HepG2 (cell line): ENCODE measurements at regions not wholly inside any gene's neighbourhood (a gene's known extent, or its start where the extent isn't known, plus 50 kb on each side); places are given as distances from the start of the nearest gene placed in this dataset.
A peak's percentile ranks its signal among the peaks of the same experiment; 100 is the strongest.

Source experiments
- ATAC-seq: fragments of 200-7000 bp; cut with Tn5 transposase; 3 replicates; pipeline ENCODE4 v1.9.1; 2020; ENCODE audit warnings: mild to moderate bottlenecking, moderate library complexity
- BruUV-seq: library from RNA; stranded (reverse); fragments of 400-500 nt; replicated peaks from 2 replicates; lab custom pipeline; 2021; lab: Mats Ljungman, UMichigan
- CTCF ChIA-PET: fragments of 300-600 bp; formaldehyde crosslinking; extraction: SDS; loops from one replicate; lab custom pipeline; 2021; ENCODE audit warnings: low total read pairs, inconsistent platforms, low intra/inter-chr PET ratio; lab: Yijun Ruan, JAX
- POLR2A ChIA-PET: fragments of 350-600 bp; sonication (Branson Sonifier 250); formaldehyde crosslinking; loops from one replicate; lab custom pipeline; 2020; ENCODE audit warnings: antibody characterized with exemption, inconsistent platforms; lab: Yijun Ruan, JAX
- DNase-seq: peaks from one replicate; pipeline ENCODE4 v3.0.0-alpha.2; 2015; ENCODE audit warnings: low spot score
- FAIRE-seq: peaks from 3 replicates; lab custom pipeline; 2011; peaks lifted over from hg19 to GRCh38; lab: Jason Lieb, UNC
- H2AFZ ChIP-seq: one replicate; pipeline ENCODE4 v1.6.1; 2011; ENCODE audit warnings: low read length, inconsistent platforms
- H3K27ac ChIP-seq: fragments of 300-600 bp; 3 replicates; pipeline ENCODE4 v1.8.0; 2011; ENCODE audit warnings: mixed run types, mild to moderate bottlenecking, mixed read lengths, low read length, inconsistent platforms; ENCODE audit not compliant: insufficient read depth; ENCODE audit errors: extremely low read length
- H3K27me3 ChIP-seq, 2 experiments: fragments of 200-600 bp in 1 of 2; 2 replicates in 1 of 2; 3 replicates in 1 of 2; pipeline versions ENCODE4 v1.6.0 to v1.8.0; 2011; ENCODE audit warnings: low read length in 2 of 2, mild to moderate bottlenecking in 2 of 2, moderate library complexity in 2 of 2, inconsistent platforms in 1 of 2; ENCODE audit not compliant: insufficient read depth in 2 of 2, control insufficient read depth in 1 of 2
- H3K36me3 ChIP-seq, 2 experiments: fragments of 200-600 bp in 1 of 2; replicated peaks in 1 of 2; 2 replicates in 1 of 2; 3 replicates in 1 of 2; pipeline versions ENCODE4 v1.5.1 to v1.8.0; 2011; ENCODE audit warnings: low read length in 2 of 2, inconsistent platforms in 1 of 2; ENCODE audit not compliant: insufficient read depth in 2 of 2, control insufficient read depth in 1 of 2
- H3K4me1 ChIP-seq: 2 replicates; pipeline ENCODE4 v1.5.1; 2012; ENCODE audit warnings: low read length, inconsistent platforms; ENCODE audit not compliant: insufficient read depth
- H3K4me2 ChIP-seq: 2 replicates; pipeline ENCODE4 v1.6.0; 2011; ENCODE audit warnings: low read depth, low read length, inconsistent platforms
- H3K4me3 ChIP-seq, 3 experiments: fragments of 200-600 bp in 1 of 3; sonication (generic), shearing (Covaris generic) in 1 of 3; replicated peaks in 1 of 3; 2 replicates each; pipeline ENCODE4 v1.5.1; 2011 to 2016; ENCODE audit warnings: low read length in 3 of 3, inconsistent platforms in 2 of 3, low read depth in 2 of 3, mild to moderate bottlenecking in 2 of 3, control low read depth in 1 of 3, mixed read lengths in 1 of 3; ENCODE audit not compliant: insufficient read depth in 1 of 3
- H3K79me2 ChIP-seq: one replicate; pipeline ENCODE4 v1.6.1; 2011; ENCODE audit warnings: low read length, inconsistent platforms; ENCODE audit not compliant: insufficient read depth
- H3K9ac ChIP-seq: 2 replicates; pipeline ENCODE4 v1.6.0; 2011; ENCODE audit warnings: mild to moderate bottlenecking, low read depth, low read length, inconsistent platforms; ENCODE audit not compliant: insufficient read depth
- H3K9me3 ChIP-seq: 2 replicates; pipeline ENCODE4 v1.5.1; 2012; ENCODE audit warnings: mild to moderate bottlenecking, low read length
- H4K20me1 ChIP-seq: 2 replicates; pipeline ENCODE4 v1.6.0; 2011; ENCODE audit warnings: inconsistent platforms, mild to moderate bottlenecking, low read length, moderate library complexity; ENCODE audit not compliant: insufficient read depth
- ATF7 ChIP-seq, 2 experiments: fragments of 450-650 bp in 1 of 2; sonication (generic) in 1 of 2; formaldehyde crosslinking in 1 of 2; IDR thresholded peaks; 2 replicates each; pipeline versions ENCODE4 v1.4.0 to v1.6.1; 2016 to 2020; ENCODE audit warnings: antibody characterized with exemption in 1 of 2, mild to moderate bottlenecking in 1 of 2, missing genetic modification reagents in 1 of 2
- CREB1 ChIP-seq, 2 experiments: fragments of 450-650 bp in 1 of 2; IDR thresholded peaks; 2 replicates each; pipeline ENCODE4 v1.6.1; 2016 to 2017; ENCODE audit warnings: control low read depth in 1 of 2, mild to moderate bottlenecking in 1 of 2, missing compliant biosample characterization in 1 of 2, missing genetic modification characterization in 1 of 2
- DMTF1 ChIP-seq: sonication (generic); formaldehyde crosslinking; IDR thresholded peaks from 2 replicates; pipeline ENCODE4 v1.4.0; 2020; ENCODE audit warnings: mild to moderate bottlenecking, missing genetic modification reagents
- MYNN ChIP-seq: sonication (generic); formaldehyde crosslinking; IDR thresholded peaks from 2 replicates; pipeline ENCODE4 v1.4.0; 2020; ENCODE audit warnings: mild to moderate bottlenecking, low read depth, missing genetic modification reagents
- RFX3 ChIP-seq: IDR thresholded peaks from 2 replicates; pipeline ENCODE4 v1.6.1; 2016; ENCODE audit warnings: missing biosample characterization, missing genetic modification reagents
- SNAPC5 ChIP-seq: sonication (generic); formaldehyde crosslinking; IDR thresholded peaks from 2 replicates; pipeline ENCODE4 v1.8.1; 2023; ENCODE audit warnings: mild to moderate bottlenecking, missing genetic modification reagents, borderline replicate concordance
- SRY ChIP-seq: sonication (generic); formaldehyde crosslinking; IDR thresholded peaks from 2 replicates; pipeline ENCODE4 v1.8.0; 2022; ENCODE audit warnings: mild to moderate bottlenecking, missing genetic modification reagents
- TRAFD1 ChIP-seq: sonication (generic); formaldehyde crosslinking; IDR thresholded peaks from 2 replicates; pipeline ENCODE4 v1.5.1; 2020; ENCODE audit warnings: missing genetic modification reagents, mild to moderate bottlenecking, borderline replicate concordance
- ZMYM4 ChIP-seq: sonication (generic); formaldehyde crosslinking; IDR thresholded peaks from 2 replicates; pipeline ENCODE4 v1.8.1; 2023; ENCODE audit warnings: mild to moderate bottlenecking, missing genetic modification reagents
- ZNF354B ChIP-seq: sonication (generic); formaldehyde crosslinking; IDR thresholded peaks from 2 replicates; pipeline ENCODE4 v1.8.0; 2022; ENCODE audit warnings: mild to moderate bottlenecking, missing genetic modification reagents
- ZNF383 ChIP-seq: sonication (generic); formaldehyde crosslinking; IDR thresholded peaks from 2 replicates; pipeline ENCODE4 v1.4.0; 2020; ENCODE audit warnings: missing genetic modification reagents, mild to moderate bottlenecking, borderline replicate concordance
- ZNF543 ChIP-seq: sonication (generic); formaldehyde crosslinking; IDR thresholded peaks from 2 replicates; pipeline ENCODE4 v1.4.0; 2020; ENCODE audit warnings: mild to moderate bottlenecking, missing genetic modification reagents
- WGBS: methylation state at CpG from one replicate; pipeline ENCODE4 v1.1.6; 2017; ENCODE audit warnings: low lambda C conversion rate; 5-methylcytosine and 5-hydroxymethylcytosine counted together
- in situ Hi-C: cut with HindIII; loops from 2 replicates; pipeline ENCODE4 v1.10.0; 2017; ENCODE audit warnings: low pct_unique_long_range_greater_than_20kb; ENCODE audit not compliant: extremely low pct_ligation_motif_present
- intact Hi-C: fragments of 100-400 bp; cut with micrococcal nuclease; formaldehyde crosslinking; loops from one replicate; pipeline ENCODE4 v1.10.0; 2022; ENCODE audit not compliant: unreplicated experiment

GRCh38 chr18:4587204-4587603 is 132.1 kb upstream of the DLGAP1 start (continued):
- TF ChIP-seq DMTF1 (CRISPR knock-in tag) = no peak
- TF ChIP-seq RFX3 = no peak
- no peak for TF ChIP-seq ZNF543 (CRISPR knock-in tag)
- no peak for TF ChIP-seq SRY (CRISPR knock-in tag)
- TF ChIP-seq ZMYM4 (CRISPR knock-in tag) = no peak
- no peak for TF ChIP-seq SNAPC5 (CRISPR knock-in tag)
- TF ChIP-seq TRAFD1 (CRISPR knock-in tag) = no peak
- TF ChIP-seq MYNN (CRISPR knock-in tag) = no peak
- no peak for TF ChIP-seq ZNF383 (CRISPR knock-in tag)

GRCh38 chr18:4586731-4587130 is 131.6 kb upstream of the DLGAP1 start:
- no peak overlapping the region for H3K27ac ChIP-seq
- FAIRE-seq = no peak
- no peaks in the 10 kb centered on the region; the same call in 1 of the 2 replicates for H3K9me3 ChIP-seq
- H3K9ac ChIP-seq = no peak overlapping the region
- H3K79me2 ChIP-seq = no peaks in the 10 kb centered on the region
- no peaks in the 10 kb centered on the region for H3K27me3 ChIP-seq
- TF ChIP-seq ZNF354B (no peak), ATF7 (IDR thresholded peaks at IDR 0.05) (peak; percentile 33; the same call in 1 of the 2 replicates), ATF7 (CRISPR knock-in tag; IDR thresholded peaks at IDR 0.05) (no peak), CREB1 (IDR thresholded peaks at IDR 0.05) (no peak), CREB1 (CRISPR knock-in tag; IDR thresholded peaks at IDR 0.05) (0 out of 2 replicates have a peak, but pooled peaks have one; percentile 17)
- TF ChIP-seq, all 625 proteins: peak for 2
- BruUV-seq = no TSS peak
- no peak for DNase-seq
- H3K36me3 ChIP-seq = no peaks in the 10 kb centered on the region
- H4K20me1 ChIP-seq = no peaks in the 10 kb centered on the region
- H3K4me2 ChIP-seq = no peak overlapping the region
- H3K4me1 ChIP-seq = peaks cover 11% of the 10 kb centered on the region
- POLR2A ChIA-PET = no interaction called here
- intact Hi-C loops (no loop called here), in situ Hi-C loops (no loop called here)
- no peak overlapping the region for H3K4me3 ChIP-seq
- no peak for ATAC-seq
- 3% methylated on average over 2 of the region's 2 CpGs for WGBS
- CTCF ChIA-PET = no interaction called here
- no peak overlapping the region for H2AFZ ChIP-seq
